Fibroblast of pulmonary artery (primary cell): ENCODE measurements at regions not wholly inside any gene's neighbourhood (a gene's known extent, or its start where the extent isn't known, plus 50 kb on each side); places are given as distances from the start of the nearest gene placed in this dataset.
A peak's percentile ranks its signal among the peaks of the same experiment; 100 is the strongest.
"Not testable (repeated sequence)": the region's sequence is repeated elsewhere in the genome, so short reads cannot be mapped to it uniquely, and the experiment has no call there.

Experiments used
- DNase-seq: peaks from one replicate; pipeline ENCODE4 v3.0.0-alpha.2; 2010; ENCODE audit warnings: low read depth
- H3K4me3 ChIP-seq: replicated peaks from 2 replicates; pipeline ENCODE4 v1.5.1; 2011; ENCODE audit warnings: low read depth, mild to moderate bottlenecking, control low read depth, low read length, moderate library complexity
- CTCF ChIP-seq: IDR thresholded peaks from 2 replicates; pipeline ENCODE4 v1.5.1; 2011; ENCODE audit warnings: mild to moderate bottlenecking, control low read depth, low read length, inconsistent platforms; ENCODE audit errors: missing control alignments

- peak; percentile 54 for TF ChIP-seq CTCF
- DNase-seq, result peak; percentile 44
- H3K4me3 ChIP-seq, result no peak overlapping the region
These were observed 53.9 kb upstream of the HEPH start for GRCh38 chrX:66110112-66110511.

GRCh38 chrX:66107860-66108259 is 56.2 kb upstream of the HEPH start:
- not testable (repeated sequence) for DNase-seq, H3K4me3 ChIP-seq

GRCh38 chrX:66102398-66102797 is 61.6 kb upstream of the HEPH start:
- H3K4me3 ChIP-seq, DNase-seq: not testable (repeated sequence)

- no peak for TF ChIP-seq CTCF
- H3K4me3 ChIP-seq, result no peak overlapping the region
- no peak for DNase-seq
These were observed 58.3 kb upstream of the VSIG4 start for GRCh38 chrX:66098162-66098561.

- DNase-seq, result not testable (repeated sequence)
These were observed 57.1 kb upstream of the VSIG4 start for GRCh38 chrX:66096987-66097386.

GRCh38 chrX:66090004-66090403 is 50.1 kb upstream of the VSIG4 start:
- DNase-seq, H3K4me3 ChIP-seq: not testable (repeated sequence)

More at GRCh38 chrX:66096987-66097386, 57.1 kb upstream of the VSIG4 start:
- not testable (repeated sequence) for H3K4me3 ChIP-seq
